ENCODE measurements at regions not wholly inside any gene's neighbourhood (a gene's known extent, or its start where the extent isn't known, plus 50 kb on each side); places are given as distances from the start of the nearest gene placed in this dataset.

GRCh38 chr7:156025675-156026074, 213.4 kb upstream of the SHH start:
- Histone ChIP-seq H3K9me3 (ENCODE audit: control insufficient read depth, insufficient read depth, low read length) (peaks cover 19% of the 10 kb centered on the region), H2AK9ac (replicated peaks; ENCODE audit: low read depth, low read length, poor library complexity) (no peak overlapping the region), H4K8ac (ENCODE audit: low read depth in 2 of 2, low read length in 2 of 2) (no peak overlapping the region), H3K9ac (ENCODE audit: low read depth, low read length) (no peak overlapping the region), H3K56ac (ENCODE audit: extremely low read depth, insufficient read depth, low read length) (no peak overlapping the region), H3K79me1 (ENCODE audit: low read depth in 1 of 2, low read length in 2 of 2) (no peaks in the 10 kb centered on the region), H4K5ac (ENCODE audit: low read depth, low read length) (no peak overlapping the region), H3K4me1 (ENCODE audit: control insufficient read depth, insufficient read depth, low read length) (no peaks in the 10 kb centered on the region), H2BK20ac (ENCODE audit: low read depth, low read length) (no peak overlapping the region), H3K23ac (ENCODE audit: low read depth, low read length) (no peak overlapping the region), H3K14ac (replicated peaks; ENCODE audit: low read depth, low read length) (no peak overlapping the region), H3K27me3 (ENCODE audit: control insufficient read depth, insufficient read depth, low read length) (no peaks in the 10 kb centered on the region), H2BK15ac (ENCODE audit: low read depth, low read length) (no peak overlapping the region), H2AFZ (replicated peaks; ENCODE audit: low read length, poor library complexity) (no peak overlapping the region), H3K36me3 (ENCODE audit: control insufficient read depth, insufficient read depth, low read length) (no peaks in the 10 kb centered on the region), H3K18ac (ENCODE audit: low read depth, low read length) (no peak overlapping the region), H3K4me2 (ENCODE audit: low read depth, low read length) (no peak overlapping the region), H2BK5ac (ENCODE audit: low read depth, low read length, poor library complexity, severe bottlenecking) (no peak overlapping the region), H3K4me3 (ENCODE audit: insufficient read depth, low read depth, low read length) (no peak overlapping the region), H4K20me1 (ENCODE audit: insufficient read depth, low read length) (no peaks in the 10 kb centered on the region), H2AK5ac (ENCODE audit: low read depth, low read length) (no peak overlapping the region), H3K4ac (ENCODE audit: low read depth, low read length) (no peak overlapping the region), H3K27ac (ENCODE audit: insufficient read depth, low read length) (no peak overlapping the region), H3K9me1 (ENCODE audit: insufficient read depth, low read length) (no peaks in the 10 kb centered on the region), H4K91ac (ENCODE audit: insufficient read depth, low read depth, low read length) (no peak overlapping the region), H2BK120ac (ENCODE audit: low read depth, low read length) (no peak overlapping the region)
- in situ Hi-C loops (cut with MboI; ENCODE audit: low sequenced_read_pairs): no loop called here
- ATAC-seq (ENCODE audit: low read depth) (no peak), DNase-seq (no peak)
- POLR2A ChIA-PET (ENCODE audit: unreplicated experiment): no interaction called here
- 47% methylated on average over 3 of the region's 6 CpGs; no CpG with 5 or more reads in 1 of the 2 experiments for WGBS, 2 experiments (ENCODE audit: extremely low coverage in 2 of 2, insufficient read length in 1 of 2)
- intact Hi-C loops (cut with micrococcal nuclease): no loop called here
- dilution Hi-C loops (cut with HindIII; ENCODE audit: low sequenced_read_pairs, unreplicated experiment): no loop called here
- CTCF ChIA-PET: no interaction called here
- BruUV-seq (replicated peaks): no TSS peak
- TF ChIP-seq MAZ (IDR thresholded peaks at IDR 0.05; ENCODE audit: borderline replicate concordance, low read depth, low read length) (no peak), USF2 (IDR thresholded peaks at IDR 0.05; ENCODE audit: low read depth, low read length) (no peak), RFX5 (IDR thresholded peaks at IDR 0.05; ENCODE audit: low read depth, low read length) (no peak), FOS (IDR thresholded peaks at IDR 0.05; ENCODE audit: low read depth, low read length) (no peak), RCOR1 (IDR thresholded peaks at IDR 0.05; ENCODE audit: insufficient replicate concordance, low read length) (no peak), MXI1 (IDR thresholded peaks at IDR 0.05; ENCODE audit: borderline replicate concordance, low read depth, low read length) (no peak), ELK1 (IDR thresholded peaks at IDR 0.05; ENCODE audit: borderline replicate concordance, low read depth, low read length) (no peak), MAFK (IDR thresholded peaks at IDR 0.05; ENCODE audit: low read depth, low read length) (no peak), CTCF (conservative IDR thresholded peaks at IDR 0.05; ENCODE audit: low read depth, low read length) (no peak), RAD21 (IDR thresholded peaks at IDR 0.05; ENCODE audit: low read length) (no peak), CEBPB (IDR thresholded peaks at IDR 0.05; ENCODE audit: low read depth, low read length) (no peak), SMC3 (IDR thresholded peaks at IDR 0.05; ENCODE audit: low read depth, low read length) (no peak), BHLHE40 (IDR thresholded peaks at IDR 0.05; ENCODE audit: low read depth, low read length) (no peak), NFE2L2 (IDR thresholded peaks at IDR 0.05; ENCODE audit: low read depth, low read length) (no peak), POLR2A (IDR thresholded peaks at IDR 0.05; ENCODE audit: low read depth, low read length) (no peak), CHD1 (IDR thresholded peaks at IDR 0.05; ENCODE audit: low read depth, low read length) (no peak)
